DOHH2 (cell line): ENCODE measurements at regions not wholly inside any gene's neighbourhood (a gene's known extent, or its start where the extent isn't known, plus 50 kb on each side); places are given as distances from the start of the nearest gene placed in this dataset.

Experiments used
- CTCF ChIP-seq: fragments of 200-600 bp; sonication (generic); IDR thresholded peaks from one replicate; pipeline ENCODE4 v1.5.1; 2014; ENCODE audit warnings: antibody characterized with exemption, mild to moderate bottlenecking, low read depth, low read length; ENCODE audit not compliant: poor library complexity, severe bottlenecking
- EZH2phosphoT487 ChIP-seq: fragments of 200-600 bp; sonication (generic); IDR thresholded peaks from 2 replicates; pipeline ENCODE4 v1.6.1; 2017; ENCODE audit warnings: borderline replicate concordance, mild to moderate bottlenecking, antibody characterized with exemption, low read length, moderate library complexity, mixed read lengths

DNA sequence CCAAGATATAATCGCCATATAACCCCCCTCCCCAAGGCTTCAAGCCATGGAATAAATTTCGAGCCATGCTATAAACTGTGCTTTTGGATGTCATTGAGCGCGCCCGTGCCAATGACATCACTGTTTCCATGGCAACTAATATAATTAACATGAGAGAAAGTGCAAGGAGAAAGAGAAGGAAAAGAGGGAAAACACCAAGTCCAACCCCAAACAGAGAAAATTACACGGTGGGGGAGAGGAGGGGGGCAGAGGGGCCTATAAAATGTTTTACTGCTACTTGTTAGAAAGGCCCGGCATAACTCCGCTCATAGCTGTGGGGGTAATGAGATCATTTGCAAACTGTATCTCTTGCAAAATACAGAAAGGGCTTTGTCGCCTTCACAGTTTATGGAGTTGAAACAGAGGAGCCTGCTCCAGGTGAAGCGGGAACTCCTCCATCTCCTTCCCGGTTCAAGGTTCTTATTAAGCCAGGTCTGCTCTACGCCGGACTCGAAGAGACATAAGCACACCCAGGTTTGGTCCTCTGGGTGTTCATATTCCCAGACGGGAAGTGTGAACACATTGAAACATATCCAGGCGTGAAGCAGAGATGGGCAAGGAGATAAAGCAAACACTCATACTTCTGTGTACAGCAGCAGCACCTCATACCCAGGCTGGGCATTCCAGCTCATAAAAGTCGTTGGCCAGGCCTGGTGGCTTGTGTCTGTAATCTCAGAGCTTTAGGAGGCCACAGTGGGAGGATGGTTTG, 99.1 kb upstream of the MAP1LC3B2 start:
- TF ChIP-seq CTCF (no peak), EZH2phosphoT487 (no peak)
